Hepatocyte (in vitro differentiated cells): ENCODE measurements at regions not wholly inside any gene's neighbourhood (a gene's known extent, or its start where the extent isn't known, plus 50 kb on each side); places are given as distances from the start of the nearest gene placed in this dataset.

Experiments
- EZH2 ChIP-seq: fragments of 200-600 bp; sonication (generic); IDR thresholded peaks from 2 replicates; pipeline ENCODE4 v1.6.1; 2016; ENCODE audit warnings: antibody characterized with exemption, mild to moderate bottlenecking, borderline replicate concordance
- TF ChIP-seq, protein P1 (sequence below): fragments of 200-600 bp; sonication (generic); IDR thresholded peaks from 2 replicates; pipeline ENCODE4 v1.5.1; 2016; ENCODE audit warnings: antibody characterized with exemption, mild to moderate bottlenecking; ENCODE audit not compliant: poor library complexity

DNA sequence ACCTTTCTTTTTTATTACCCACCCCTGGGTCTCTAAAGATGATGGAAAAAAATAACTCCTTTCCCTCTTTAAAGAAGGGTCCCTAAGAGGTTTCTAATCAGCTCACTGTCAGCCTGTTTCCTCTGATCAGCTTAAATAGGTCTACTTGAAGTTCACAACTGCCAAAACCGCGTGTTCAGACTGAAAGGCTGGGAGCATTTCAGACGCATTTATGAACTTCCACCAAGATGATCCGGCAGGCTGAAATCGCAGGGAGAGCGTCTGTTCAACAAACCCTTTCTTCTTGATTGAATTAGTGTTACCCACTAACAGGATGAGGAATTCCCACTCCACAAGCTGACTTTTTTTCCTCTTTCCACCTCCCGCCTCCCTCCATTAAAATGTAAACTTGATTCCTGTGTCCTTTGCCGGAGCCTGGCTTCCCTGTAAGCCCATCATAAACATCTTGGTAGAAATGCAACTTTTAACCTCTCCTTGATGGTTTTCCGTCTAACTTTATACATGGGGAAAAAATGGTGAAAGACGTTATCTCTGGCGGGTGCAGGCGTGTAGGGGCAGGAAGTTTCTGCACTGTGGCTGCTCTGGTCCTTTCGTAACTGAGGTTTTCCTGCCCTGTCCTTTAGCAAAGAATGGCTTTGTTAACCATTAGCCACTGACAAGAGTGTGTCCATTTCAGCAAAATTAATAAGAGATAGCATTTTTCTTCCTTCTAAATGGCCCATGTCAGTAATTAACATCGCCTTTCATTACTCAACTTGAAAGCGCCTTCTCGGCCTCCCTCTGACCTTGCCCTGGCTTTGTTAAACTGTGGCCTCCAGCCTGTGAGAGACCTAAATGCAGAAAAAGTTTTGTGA, 130.7 kb downstream of the BAMBI start:
- TF ChIP-seq, protein P1, sequence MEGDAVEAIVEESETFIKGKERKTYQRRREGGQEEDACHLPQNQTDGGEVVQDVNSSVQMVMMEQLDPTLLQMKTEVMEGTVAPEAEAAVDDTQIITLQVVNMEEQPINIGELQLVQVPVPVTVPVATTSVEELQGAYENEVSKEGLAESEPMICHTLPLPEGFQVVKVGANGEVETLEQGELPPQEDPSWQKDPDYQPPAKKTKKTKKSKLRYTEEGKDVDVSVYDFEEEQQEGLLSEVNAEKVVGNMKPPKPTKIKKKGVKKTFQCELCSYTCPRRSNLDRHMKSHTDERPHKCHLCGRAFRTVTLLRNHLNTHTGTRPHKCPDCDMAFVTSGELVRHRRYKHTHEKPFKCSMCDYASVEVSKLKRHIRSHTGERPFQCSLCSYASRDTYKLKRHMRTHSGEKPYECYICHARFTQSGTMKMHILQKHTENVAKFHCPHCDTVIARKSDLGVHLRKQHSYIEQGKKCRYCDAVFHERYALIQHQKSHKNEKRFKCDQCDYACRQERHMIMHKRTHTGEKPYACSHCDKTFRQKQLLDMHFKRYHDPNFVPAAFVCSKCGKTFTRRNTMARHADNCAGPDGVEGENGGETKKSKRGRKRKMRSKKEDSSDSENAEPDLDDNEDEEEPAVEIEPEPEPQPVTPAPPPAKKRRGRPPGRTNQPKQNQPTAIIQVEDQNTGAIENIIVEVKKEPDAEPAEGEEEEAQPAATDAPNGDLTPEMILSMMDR: no peak
- no peak for TF ChIP-seq EZH2
